Stimulated activated CD4-positive, alpha-beta T cell treated with anti-CD3 and anti-CD28 coated beads, Interleukin-4, amount 100 ng/mL, for 1 hour (primary cell): ENCODE measurements at regions not wholly inside any gene's neighbourhood (a gene's known extent, or its start where the extent isn't known, plus 50 kb on each side); places are given as distances from the start of the nearest gene placed in this dataset.
"Not testable (repeated sequence)": the region's sequence is repeated elsewhere in the genome, so short reads cannot be mapped to it uniquely, and the experiment has no call there.

Experiments used
- DNase-seq: peaks from one replicate; pipeline ENCODE4 v3.0.0-alpha.2; 2020

- no peak for DNase-seq
These were observed 249.7 kb downstream of the EMX2 start for GRCh38 chr10:117792214-117792613.

GRCh38 chr10:117796130-117796745, 250.5 kb downstream of the RAB11FIP2 start:
- DNase-seq = no peak

- DNase-seq = no peak
These were observed 249.4 kb downstream of the RAB11FIP2 start for GRCh38 chr10:117797296-117797695.

- no peak for DNase-seq
These were observed 245.1 kb downstream of the RAB11FIP2 start for GRCh38 chr10:117801691-117802090.

GRCh38 chr10:117804470-117805011, 242.2 kb downstream of the RAB11FIP2 start:
- no peak for DNase-seq

- DNase-seq = no peak
These were observed 241.6 kb downstream of the RAB11FIP2 start for GRCh38 chr10:117805139-117805538.

- DNase-seq = no peak
These were observed 239.3 kb downstream of the RAB11FIP2 start for GRCh38 chr10:117807441-117807840.

GRCh38 chr10:117815816-117816215, 230.9 kb downstream of the RAB11FIP2 start:
- DNase-seq = not testable (repeated sequence)

- no peak for DNase-seq
These were observed 229.6 kb downstream of the RAB11FIP2 start for GRCh38 chr10:117817116-117817515.

- DNase-seq = no peak
These were observed 228.0 kb downstream of the RAB11FIP2 start for GRCh38 chr10:117818721-117819120.

GRCh38 chr10:117819304-117819703, 227.4 kb downstream of the RAB11FIP2 start:
- DNase-seq = no peak

- DNase-seq = no peak
These were observed 222.8 kb downstream of the RAB11FIP2 start for GRCh38 chr10:117823980-117824379.

- DNase-seq = no peak
These were observed 216.5 kb downstream of the RAB11FIP2 start for GRCh38 chr10:117830205-117830604.

- DNase-seq = no peak
These were observed 215.9 kb downstream of the RAB11FIP2 start for GRCh38 chr10:117830787-117831212.

GRCh38 chr10:117838500-117839498, 207.9 kb downstream of the RAB11FIP2 start:
- DNase-seq = not testable (repeated sequence)

- DNase-seq = not testable (repeated sequence)
These were observed 190.3 kb downstream of the RAB11FIP2 start for GRCh38 chr10:117856426-117856825.

- DNase-seq = no peak
These were observed 186.6 kb downstream of the RAB11FIP2 start for GRCh38 chr10:117860135-117860534.

- no peak for DNase-seq
These were observed 185.9 kb downstream of the RAB11FIP2 start for GRCh38 chr10:117860823-117861222.

GRCh38 chr10:117861329-117861728, 185.4 kb downstream of the RAB11FIP2 start:
- DNase-seq = no peak

GRCh38 chr10:117863771-117864170, 183.0 kb downstream of the RAB11FIP2 start:
- DNase-seq = no peak

- DNase-seq = no peak
These were observed 180.8 kb downstream of the RAB11FIP2 start for GRCh38 chr10:117865945-117866344.

- no peak for DNase-seq
These were observed 178.6 kb downstream of the RAB11FIP2 start for GRCh38 chr10:117868151-117868550.

- DNase-seq = no peak
These were observed 170.9 kb downstream of the RAB11FIP2 start for GRCh38 chr10:117875793-117876192.

- no peak for DNase-seq
These were observed 170.5 kb downstream of the RAB11FIP2 start for GRCh38 chr10:117876210-117876609.
